IMR-90 (cell line): ENCODE measurements at regions not wholly inside any gene's neighbourhood (a gene's known extent, or its start where the extent isn't known, plus 50 kb on each side); places are given as distances from the start of the nearest gene placed in this dataset.

ENCODE experiments used
- CEBPB ChIP-seq: IDR thresholded peaks from 2 replicates; pipeline ENCODE4 v1.6.1; 2012; ENCODE audit warnings: low read depth, low read length, improper control_type of control experiment
- CTCF ChIP-seq: conservative IDR thresholded peaks from 2 replicates; pipeline ENCODE4 v1.5.1; 2012; ENCODE audit warnings: mild to moderate bottlenecking, low read depth, low read length, improper control_type of control experiment
- NFE2L2 ChIP-seq: fragments of 150-350 bp; IDR thresholded peaks from 2 replicates; pipeline ENCODE4 v1.6.1; 2016; ENCODE audit warnings: low read depth, mild to moderate bottlenecking, low read length
- POLR2A ChIP-seq: IDR thresholded peaks from 2 replicates; pipeline ENCODE4 v1.6.1; 2012; ENCODE audit warnings: mild to moderate bottlenecking, low read depth, low read length
- RAD21 ChIP-seq: IDR thresholded peaks from 2 replicates; pipeline ENCODE4 v1.6.1; 2012; ENCODE audit warnings: low read length, improper control_type of control experiment
- SMC3 ChIP-seq: fragments of 150-350 bp; IDR thresholded peaks from 2 replicates; pipeline ENCODE4 v1.6.1; 2016; ENCODE audit warnings: low read depth, mild to moderate bottlenecking, antibody characterized with exemption, low read length, moderate library complexity
- USF2 ChIP-seq: fragments of 150-350 bp; IDR thresholded peaks from 2 replicates; pipeline ENCODE4 v1.6.1; 2017; ENCODE audit warnings: mild to moderate bottlenecking, antibody characterized with exemption, low read length, low read depth

GRCh38 chr2:217712431-217712830, 290.4 kb downstream of the TNS1 start:
- TF ChIP-seq CEBPB = no peak
- no peak for TF ChIP-seq RAD21
- TF ChIP-seq CTCF = no peak
- TF ChIP-seq POLR2A = no peak
- TF ChIP-seq NFE2L2 = no peak
- TF ChIP-seq USF2 = no peak
- no peak for TF ChIP-seq SMC3
